ENCODE measurements at regions not wholly inside any gene's neighbourhood (a gene's known extent, or its start where the extent isn't known, plus 50 kb on each side); places are given as distances from the start of the nearest gene placed in this dataset.

DNA sequence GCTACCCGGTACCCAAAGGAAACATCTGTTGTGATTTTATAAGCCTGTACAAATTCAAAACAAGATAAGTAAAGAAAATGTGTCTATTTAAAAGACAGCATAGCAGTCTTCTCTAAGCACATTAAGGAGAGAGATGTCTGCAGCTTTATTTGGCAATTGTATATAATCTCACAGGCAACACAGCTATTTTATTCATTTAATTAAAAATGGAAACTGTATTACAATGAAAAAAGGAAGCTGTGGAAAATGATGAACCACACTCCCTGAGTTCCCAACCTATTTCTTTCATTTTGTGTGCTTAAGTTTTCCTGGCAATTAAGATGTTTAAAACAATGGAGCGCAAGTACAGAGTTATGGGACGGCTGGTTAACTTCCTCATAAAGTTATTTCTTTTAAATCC, 78.4 kb downstream of the CBLL2 start:
- peaks cover 16% of the 10 kb centered on the region for H3K4me1 Mint-ChIP-seq
- no peaks in the 10 kb centered on the region for H3K9me3 Mint-ChIP-seq
- H3K27ac Mint-ChIP-seq: no peak overlapping the region
- DNase-seq (ENCODE audit: low spot score) (no peak), ATAC-seq (no peak)
- no peaks in the 10 kb centered on the region for H3K36me3 Mint-ChIP-seq
- ChIA-PET CTCF (no interaction called here), POLR2A (no interaction called here)
- no peak overlapping the region for H3K4me3 Mint-ChIP-seq
- TF ChIP-seq ZNF423 (CRISPR knock-in tag; IDR thresholded peaks at IDR 0.05) (no peak), CREB1 (CRISPR knock-in tag; IDR thresholded peaks at IDR 0.05) (no peak), FOXJ3 (CRISPR knock-in tag; IDR thresholded peaks at IDR 0.05; ENCODE audit: borderline replicate concordance) (no peak), ELF4 (CRISPR knock-in tag; IDR thresholded peaks at IDR 0.05; ENCODE audit: low read depth) (no peak), NR3C1 (CRISPR knock-in tag; conservative IDR thresholded peaks at IDR 0.05; ENCODE audit: low read depth) (no peak), SMAD4 (CRISPR knock-in tag; IDR thresholded peaks at IDR 0.05) (no peak), JAZF1 (CRISPR knock-in tag; IDR thresholded peaks at IDR 0.05) (no peak), JUN (CRISPR knock-in tag; IDR thresholded peaks at IDR 0.05) (no peak), ZNF671 (CRISPR knock-in tag; IDR thresholded peaks at IDR 0.05) (no peak)
- TF ChIP-seq, protein P1, sequence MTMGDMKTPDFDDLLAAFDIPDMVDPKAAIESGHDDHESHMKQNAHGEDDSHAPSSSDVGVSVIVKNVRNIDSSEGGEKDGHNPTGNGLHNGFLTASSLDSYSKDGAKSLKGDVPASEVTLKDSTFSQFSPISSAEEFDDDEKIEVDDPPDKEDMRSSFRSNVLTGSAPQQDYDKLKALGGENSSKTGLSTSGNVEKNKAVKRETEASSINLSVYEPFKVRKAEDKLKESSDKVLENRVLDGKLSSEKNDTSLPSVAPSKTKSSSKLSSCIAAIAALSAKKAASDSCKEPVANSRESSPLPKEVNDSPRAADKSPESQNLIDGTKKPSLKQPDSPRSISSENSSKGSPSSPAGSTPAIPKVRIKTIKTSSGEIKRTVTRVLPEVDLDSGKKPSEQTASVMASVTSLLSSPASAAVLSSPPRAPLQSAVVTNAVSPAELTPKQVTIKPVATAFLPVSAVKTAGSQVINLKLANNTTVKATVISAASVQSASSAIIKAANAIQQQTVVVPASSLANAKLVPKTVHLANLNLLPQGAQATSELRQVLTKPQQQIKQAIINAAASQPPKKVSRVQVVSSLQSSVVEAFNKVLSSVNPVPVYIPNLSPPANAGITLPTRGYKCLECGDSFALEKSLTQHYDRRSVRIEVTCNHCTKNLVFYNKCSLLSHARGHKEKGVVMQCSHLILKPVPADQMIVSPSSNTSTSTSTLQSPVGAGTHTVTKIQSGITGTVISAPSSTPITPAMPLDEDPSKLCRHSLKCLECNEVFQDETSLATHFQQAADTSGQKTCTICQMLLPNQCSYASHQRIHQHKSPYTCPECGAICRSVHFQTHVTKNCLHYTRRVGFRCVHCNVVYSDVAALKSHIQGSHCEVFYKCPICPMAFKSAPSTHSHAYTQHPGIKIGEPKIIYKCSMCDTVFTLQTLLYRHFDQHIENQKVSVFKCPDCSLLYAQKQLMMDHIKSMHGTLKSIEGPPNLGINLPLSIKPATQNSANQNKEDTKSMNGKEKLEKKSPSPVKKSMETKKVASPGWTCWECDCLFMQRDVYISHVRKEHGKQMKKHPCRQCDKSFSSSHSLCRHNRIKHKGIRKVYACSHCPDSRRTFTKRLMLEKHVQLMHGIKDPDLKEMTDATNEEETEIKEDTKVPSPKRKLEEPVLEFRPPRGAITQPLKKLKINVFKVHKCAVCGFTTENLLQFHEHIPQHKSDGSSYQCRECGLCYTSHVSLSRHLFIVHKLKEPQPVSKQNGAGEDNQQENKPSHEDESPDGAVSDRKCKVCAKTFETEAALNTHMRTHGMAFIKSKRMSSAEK (CRISPR knock-in tag; IDR thresholded peaks at IDR 0.05; ENCODE audit: borderline replicate concordance): no peak
- TF ChIP-seq, protein P2, sequence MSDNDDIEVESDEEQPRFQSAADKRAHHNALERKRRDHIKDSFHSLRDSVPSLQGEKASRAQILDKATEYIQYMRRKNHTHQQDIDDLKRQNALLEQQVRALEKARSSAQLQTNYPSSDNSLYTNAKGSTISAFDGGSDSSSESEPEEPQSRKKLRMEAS (CRISPR knock-in tag; IDR thresholded peaks at IDR 0.05): no peak
- TF ChIP-seq, protein P3, sequence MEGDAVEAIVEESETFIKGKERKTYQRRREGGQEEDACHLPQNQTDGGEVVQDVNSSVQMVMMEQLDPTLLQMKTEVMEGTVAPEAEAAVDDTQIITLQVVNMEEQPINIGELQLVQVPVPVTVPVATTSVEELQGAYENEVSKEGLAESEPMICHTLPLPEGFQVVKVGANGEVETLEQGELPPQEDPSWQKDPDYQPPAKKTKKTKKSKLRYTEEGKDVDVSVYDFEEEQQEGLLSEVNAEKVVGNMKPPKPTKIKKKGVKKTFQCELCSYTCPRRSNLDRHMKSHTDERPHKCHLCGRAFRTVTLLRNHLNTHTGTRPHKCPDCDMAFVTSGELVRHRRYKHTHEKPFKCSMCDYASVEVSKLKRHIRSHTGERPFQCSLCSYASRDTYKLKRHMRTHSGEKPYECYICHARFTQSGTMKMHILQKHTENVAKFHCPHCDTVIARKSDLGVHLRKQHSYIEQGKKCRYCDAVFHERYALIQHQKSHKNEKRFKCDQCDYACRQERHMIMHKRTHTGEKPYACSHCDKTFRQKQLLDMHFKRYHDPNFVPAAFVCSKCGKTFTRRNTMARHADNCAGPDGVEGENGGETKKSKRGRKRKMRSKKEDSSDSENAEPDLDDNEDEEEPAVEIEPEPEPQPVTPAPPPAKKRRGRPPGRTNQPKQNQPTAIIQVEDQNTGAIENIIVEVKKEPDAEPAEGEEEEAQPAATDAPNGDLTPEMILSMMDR (IDR thresholded peaks at IDR 0.05): no peak
- TF ChIP-seq, protein P4, sequence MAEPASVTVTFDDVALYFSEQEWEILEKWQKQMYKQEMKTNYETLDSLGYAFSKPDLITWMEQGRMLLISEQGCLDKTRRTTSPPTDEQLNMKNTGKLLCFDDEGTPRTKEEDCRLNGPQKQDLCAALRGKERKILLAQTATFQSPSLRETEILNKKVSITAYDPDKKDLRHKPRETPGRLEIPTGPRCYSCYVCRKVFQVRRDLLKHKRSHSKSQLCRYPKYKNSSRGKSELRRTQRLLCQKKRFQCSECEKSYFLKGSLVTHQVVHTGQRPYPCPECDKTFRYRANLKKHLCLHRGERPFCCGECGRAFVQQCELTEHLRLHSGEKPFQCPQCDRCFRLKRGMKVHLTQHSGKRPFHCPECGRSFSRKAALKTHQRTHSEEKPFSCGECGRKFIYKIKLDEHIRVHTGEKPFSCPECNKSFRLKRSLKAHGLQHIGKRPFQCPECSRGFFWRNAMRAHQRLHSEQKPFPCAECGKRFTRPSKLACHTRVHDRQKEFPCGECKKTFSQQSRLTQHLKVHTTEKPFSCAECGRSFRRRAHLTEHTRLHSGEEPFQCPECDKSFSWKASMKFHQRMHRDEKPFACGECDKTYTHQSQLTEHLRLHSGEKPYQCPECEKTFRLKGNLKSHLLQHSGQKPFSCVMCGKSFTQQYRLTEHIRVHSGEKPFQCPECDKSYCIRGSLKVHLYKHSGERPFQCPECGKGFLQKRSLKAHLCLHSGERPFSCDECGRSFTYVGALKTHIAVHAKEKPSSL (CRISPR knock-in tag; conservative IDR thresholded peaks at IDR 0.05): no peak
- TF ChIP-seq, protein P5, sequence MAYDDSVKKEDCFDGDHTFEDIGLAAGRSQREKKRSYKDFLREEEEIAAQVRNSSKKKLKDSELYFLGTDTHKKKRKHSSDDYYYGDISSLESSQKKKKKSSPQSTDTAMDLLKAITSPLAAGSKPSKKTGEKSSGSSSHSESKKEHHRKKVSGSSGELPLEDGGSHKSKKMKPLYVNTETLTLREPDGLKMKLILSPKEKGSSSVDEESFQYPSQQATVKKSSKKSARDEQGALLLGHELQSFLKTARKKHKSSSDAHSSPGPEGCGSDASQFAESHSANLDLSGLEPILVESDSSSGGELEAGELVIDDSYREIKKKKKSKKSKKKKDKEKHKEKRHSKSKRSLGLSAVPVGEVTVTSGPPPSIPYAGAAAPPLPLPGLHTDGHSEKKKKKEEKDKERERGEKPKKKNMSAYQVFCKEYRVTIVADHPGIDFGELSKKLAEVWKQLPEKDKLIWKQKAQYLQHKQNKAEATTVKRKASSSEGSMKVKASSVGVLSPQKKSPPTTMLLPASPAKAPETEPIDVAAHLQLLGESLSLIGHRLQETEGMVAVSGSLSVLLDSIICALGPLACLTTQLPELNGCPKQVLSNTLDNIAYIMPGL (CRISPR knock-in tag; IDR thresholded peaks at IDR 0.05): no peak
- TF ChIP-seq, protein P6, sequence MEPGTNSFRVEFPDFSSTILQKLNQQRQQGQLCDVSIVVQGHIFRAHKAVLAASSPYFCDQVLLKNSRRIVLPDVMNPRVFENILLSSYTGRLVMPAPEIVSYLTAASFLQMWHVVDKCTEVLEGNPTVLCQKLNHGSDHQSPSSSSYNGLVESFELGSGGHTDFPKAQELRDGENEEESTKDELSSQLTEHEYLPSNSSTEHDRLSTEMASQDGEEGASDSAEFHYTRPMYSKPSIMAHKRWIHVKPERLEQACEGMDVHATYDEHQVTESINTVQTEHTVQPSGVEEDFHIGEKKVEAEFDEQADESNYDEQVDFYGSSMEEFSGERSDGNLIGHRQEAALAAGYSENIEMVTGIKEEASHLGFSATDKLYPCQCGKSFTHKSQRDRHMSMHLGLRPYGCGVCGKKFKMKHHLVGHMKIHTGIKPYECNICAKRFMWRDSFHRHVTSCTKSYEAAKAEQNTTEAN (CRISPR knock-in tag; IDR thresholded peaks at IDR 0.05): no peak
- TF ChIP-seq, protein P7, sequence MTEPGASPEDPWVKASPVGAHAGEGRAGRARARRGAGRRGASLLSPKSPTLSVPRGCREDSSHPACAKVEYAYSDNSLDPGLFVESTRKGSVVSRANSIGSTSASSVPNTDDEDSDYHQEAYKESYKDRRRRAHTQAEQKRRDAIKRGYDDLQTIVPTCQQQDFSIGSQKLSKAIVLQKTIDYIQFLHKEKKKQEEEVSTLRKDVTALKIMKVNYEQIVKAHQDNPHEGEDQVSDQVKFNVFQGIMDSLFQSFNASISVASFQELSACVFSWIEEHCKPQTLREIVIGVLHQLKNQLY (CRISPR knock-in tag; IDR thresholded peaks at IDR 0.05): no peak
- H3K27me3 Mint-ChIP-seq (ENCODE audit: low read depth): no peaks in the 10 kb centered on the region

Data from WTC11 (cell line).